ENCODE measurements at regions not wholly inside any gene's neighbourhood (a gene's known extent, or its start where the extent isn't known, plus 50 kb on each side); places are given as distances from the start of the nearest gene placed in this dataset.

DNA sequence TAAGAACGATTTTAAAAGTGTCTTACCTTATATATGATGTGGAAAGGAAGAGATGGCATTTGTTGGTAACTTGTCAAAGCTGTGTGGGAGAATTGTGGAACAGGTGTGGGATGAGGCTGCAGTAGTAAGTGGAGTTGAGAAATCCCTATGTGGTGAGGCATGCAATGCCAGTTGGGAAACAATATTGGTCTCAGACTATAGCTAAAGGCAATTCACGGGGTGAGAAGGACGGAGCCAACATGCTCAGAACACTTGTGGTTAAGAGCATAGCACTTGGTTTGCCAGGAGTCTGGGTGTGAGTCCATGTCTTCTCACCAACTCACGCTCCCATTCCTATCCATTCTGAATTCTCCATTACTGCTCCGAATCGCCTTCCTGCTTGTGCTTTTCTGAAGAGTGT lies 615.6 kb upstream of the ADAMTS9 start:
- no peak for DNase-seq (ENCODE audit: low read depth)
- no peaks in the 10 kb centered on the region for H3K36me3 ChIP-seq (ENCODE audit: control insufficient read depth, insufficient read depth, low read length)
- POLR2A ChIA-PET: no interaction called here
- H3K4me3 ChIP-seq (ENCODE audit: low read depth, low read length): no peak overlapping the region
- H3K27me3 ChIP-seq (ENCODE audit: control insufficient read depth, insufficient read depth, low read length): no peaks in the 10 kb centered on the region; the same call in 1 of the 2 replicates
- CTCF ChIA-PET: no interaction called here
- TF ChIP-seq, protein P1, sequence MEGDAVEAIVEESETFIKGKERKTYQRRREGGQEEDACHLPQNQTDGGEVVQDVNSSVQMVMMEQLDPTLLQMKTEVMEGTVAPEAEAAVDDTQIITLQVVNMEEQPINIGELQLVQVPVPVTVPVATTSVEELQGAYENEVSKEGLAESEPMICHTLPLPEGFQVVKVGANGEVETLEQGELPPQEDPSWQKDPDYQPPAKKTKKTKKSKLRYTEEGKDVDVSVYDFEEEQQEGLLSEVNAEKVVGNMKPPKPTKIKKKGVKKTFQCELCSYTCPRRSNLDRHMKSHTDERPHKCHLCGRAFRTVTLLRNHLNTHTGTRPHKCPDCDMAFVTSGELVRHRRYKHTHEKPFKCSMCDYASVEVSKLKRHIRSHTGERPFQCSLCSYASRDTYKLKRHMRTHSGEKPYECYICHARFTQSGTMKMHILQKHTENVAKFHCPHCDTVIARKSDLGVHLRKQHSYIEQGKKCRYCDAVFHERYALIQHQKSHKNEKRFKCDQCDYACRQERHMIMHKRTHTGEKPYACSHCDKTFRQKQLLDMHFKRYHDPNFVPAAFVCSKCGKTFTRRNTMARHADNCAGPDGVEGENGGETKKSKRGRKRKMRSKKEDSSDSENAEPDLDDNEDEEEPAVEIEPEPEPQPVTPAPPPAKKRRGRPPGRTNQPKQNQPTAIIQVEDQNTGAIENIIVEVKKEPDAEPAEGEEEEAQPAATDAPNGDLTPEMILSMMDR (IDR thresholded peaks at IDR 0.05; ENCODE audit: insufficient read depth, low read depth, low read length): no peak

DNA sequence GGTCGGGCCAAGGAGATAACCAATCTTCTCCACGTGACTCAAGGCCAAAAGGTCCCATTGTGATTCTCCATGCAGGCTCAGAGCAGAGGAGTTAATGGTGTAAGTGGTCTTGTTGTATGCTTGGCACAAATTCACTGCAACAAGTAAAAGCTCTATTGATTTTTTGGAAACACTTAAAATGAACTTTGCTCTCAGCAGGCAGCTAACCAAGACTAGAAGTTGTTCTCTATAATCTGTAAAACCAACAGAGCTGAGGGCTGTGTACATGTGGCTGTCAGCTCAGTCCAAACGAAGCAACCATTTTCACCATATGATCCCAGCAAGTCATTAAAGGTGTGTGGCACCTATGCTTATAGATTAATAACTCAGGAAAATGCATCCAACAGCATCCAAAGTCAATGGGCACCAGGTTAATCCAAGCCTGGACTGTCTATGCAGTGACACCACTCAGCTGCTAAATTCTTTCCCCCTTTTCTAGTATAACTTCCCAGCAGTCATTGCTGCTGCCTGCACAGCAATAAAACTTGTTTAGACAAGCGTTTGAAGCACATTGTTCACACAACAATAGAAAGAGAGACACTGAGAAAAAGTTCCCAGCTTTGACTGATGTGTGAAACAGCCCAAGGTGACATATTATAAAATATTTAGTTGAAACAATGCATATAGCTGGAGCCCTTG lies 603.8 kb upstream of the ADAMTS9 start:
- TF ChIP-seq, protein P1 (IDR thresholded peaks at IDR 0.05; ENCODE audit: insufficient read depth, low read depth, low read length): no peak
- H3K27me3 ChIP-seq (ENCODE audit: control insufficient read depth, insufficient read depth, low read length): no peaks in the 10 kb centered on the region
- H3K4me3 ChIP-seq (ENCODE audit: low read depth, low read length): no peak overlapping the region
- DNase-seq (ENCODE audit: low read depth): no peak
- CTCF ChIA-PET: interaction anchor here (0.6 to 1.4 kb wide), 2 partner anchors 15 to 1315 kb away, joined by 3 read pairs; no protein-coding TSS in a partner anchor
- POLR2A ChIA-PET: no interaction called here
- no peaks in the 10 kb centered on the region for H3K36me3 ChIP-seq (ENCODE audit: control insufficient read depth, insufficient read depth, low read length)

DNA sequence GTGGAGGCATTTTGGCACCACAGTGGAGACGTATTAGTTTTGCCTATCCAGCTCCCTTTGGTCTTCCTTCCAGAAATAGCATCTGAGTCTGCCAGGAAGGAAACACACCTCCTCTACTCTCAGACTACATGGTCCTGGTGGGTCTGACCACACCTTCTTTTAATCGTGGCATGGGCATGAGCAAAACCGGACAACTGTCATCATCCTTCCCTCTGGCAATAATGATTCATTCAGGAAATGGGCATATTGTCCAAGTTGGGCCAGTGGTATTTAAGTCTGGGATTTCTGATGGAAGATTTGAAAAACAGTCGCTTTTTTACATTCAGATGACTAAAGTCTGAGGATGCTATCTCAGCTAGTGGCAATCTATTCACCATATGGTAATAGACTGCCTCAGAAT lies 601.0 kb upstream of the ADAMTS9 start:
- Histone ChIP-seq H3K36me3 (ENCODE audit: control insufficient read depth, insufficient read depth, low read length) (no peaks in the 10 kb centered on the region), H3K27me3 (ENCODE audit: control insufficient read depth, insufficient read depth, low read length) (peaks cover 1% of the 10 kb centered on the region; the same call in 1 of the 2 replicates), H3K4me3 (ENCODE audit: low read depth, low read length) (no peak overlapping the region)
- DNase-seq (ENCODE audit: low read depth): no peak
- ChIA-PET CTCF (no interaction called here), POLR2A (no interaction called here)
- TF ChIP-seq, protein P1 (IDR thresholded peaks at IDR 0.05; ENCODE audit: insufficient read depth, low read depth, low read length): no peak

DNA sequence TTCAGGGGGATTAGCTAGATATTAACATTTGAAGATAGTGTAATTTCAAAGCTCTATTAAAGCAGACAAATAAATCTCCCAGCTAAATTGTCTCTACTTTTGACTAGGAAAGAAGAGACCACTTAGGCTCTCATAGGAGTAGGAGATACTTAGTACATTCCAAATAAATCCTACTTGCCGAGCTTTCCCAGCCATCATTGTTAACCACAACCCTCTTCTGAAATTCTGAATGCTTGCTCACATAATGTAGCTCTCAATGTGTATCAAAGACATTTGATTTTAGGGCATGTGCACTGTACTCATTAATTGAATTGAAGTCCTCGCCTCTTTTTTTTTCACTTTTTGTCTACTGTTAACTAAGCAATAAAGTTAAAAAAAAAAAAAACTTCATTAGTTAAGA lies 598.2 kb upstream of the ADAMTS9 start:
- Histone ChIP-seq H3K27me3 (ENCODE audit: control insufficient read depth, insufficient read depth, low read length) (peaks cover 1% of the 10 kb centered on the region; the same call in 1 of the 2 replicates), H3K4me3 (ENCODE audit: low read depth, low read length) (no peak overlapping the region), H3K36me3 (ENCODE audit: control insufficient read depth, insufficient read depth, low read length) (no peaks in the 10 kb centered on the region)
- DNase-seq (ENCODE audit: low read depth): no peak
- POLR2A ChIA-PET: no interaction called here
- CTCF ChIA-PET: interaction anchor here (0.7 kb wide), 1 partner anchor 13 kb away, joined by 3 read pairs; no protein-coding TSS in a partner anchor
- TF ChIP-seq, protein P1 (IDR thresholded peaks at IDR 0.05; ENCODE audit: insufficient read depth, low read depth, low read length): no peak

DNA sequence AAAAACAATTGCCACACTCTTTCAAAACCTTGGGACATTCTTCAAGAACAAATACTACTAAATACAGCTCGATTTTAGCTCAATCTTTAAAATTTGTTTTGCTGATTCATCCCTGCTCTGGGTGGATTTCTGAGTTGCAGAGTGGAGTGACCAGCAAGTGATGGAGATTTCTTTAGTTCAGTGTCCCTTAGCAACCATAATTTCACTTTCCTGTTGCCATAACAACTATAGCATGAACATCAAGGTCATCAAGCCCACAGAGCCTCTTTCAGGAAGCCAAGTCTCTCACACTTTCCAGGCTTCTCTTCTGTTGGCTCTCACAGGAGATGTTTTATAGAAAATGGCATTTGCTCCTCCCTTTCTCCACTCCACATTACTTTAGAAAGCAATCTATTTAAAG lies 597.2 kb upstream of the ADAMTS9 start:
- Histone ChIP-seq H3K4me3 (ENCODE audit: low read depth, low read length) (no peak overlapping the region), H3K36me3 (ENCODE audit: control insufficient read depth, insufficient read depth, low read length) (no peaks in the 10 kb centered on the region), H3K27me3 (ENCODE audit: control insufficient read depth, insufficient read depth, low read length) (peaks cover 1% of the 10 kb centered on the region; the same call in 1 of the 2 replicates)
- POLR2A ChIA-PET: no interaction called here
- no peak for DNase-seq (ENCODE audit: low read depth)
- CTCF ChIA-PET: no interaction called here
- TF ChIP-seq, protein P1 (IDR thresholded peaks at IDR 0.05; ENCODE audit: insufficient read depth, low read depth, low read length): no peak

Data from BJ (cell line).